ENCODE measurements at regions not wholly inside any gene's neighbourhood (a gene's known extent, or its start where the extent isn't known, plus 50 kb on each side); places are given as distances from the start of the nearest gene placed in this dataset.

- TF ChIP-seq MAZ (CRISPR knock-in tag; conservative IDR thresholded peaks at IDR 0.05 in 1 of 2, IDR thresholded peaks at IDR 0.05 in 1 of 2) (no peak), GABPA (tag; conservative IDR thresholded peaks at IDR 0.05; ENCODE audit: low read depth) (no peak), SIN3B (IDR thresholded peaks at IDR 0.05; ENCODE audit: low read depth) (no peak), SPI1 (IDR thresholded peaks at IDR 0.05; ENCODE audit: borderline replicate concordance, low read depth, low read length) (no peak), ADNP (tag; IDR thresholded peaks at IDR 0.05) (no peak), MTA3 (IDR thresholded peaks at IDR 0.05; ENCODE audit: borderline replicate concordance) (no peak), HNRNPLL (IDR thresholded peaks at IDR 0.05; ENCODE audit: low read depth, low read length, poor library complexity, severe bottlenecking) (no peak), KLF13 (tag; IDR thresholded peaks at IDR 0.05; ENCODE audit: borderline replicate concordance, low read depth) (no peak), ZNF253 (CRISPR knock-in tag; conservative IDR thresholded peaks at IDR 0.05) (no peak), CBX2 (IDR thresholded peaks at IDR 0.05; ENCODE audit: insufficient read depth, low read length, poor library complexity, severe bottlenecking) (no peak), E2F1 (CRISPR knock-in tag; IDR thresholded peaks at IDR 0.05) (no peak), EP300 (IDR thresholded peaks at IDR 0.05; ENCODE audit: low read length) (no peak), ZFP91 (CRISPR knock-in tag; IDR thresholded peaks at IDR 0.05) (no peak)
These were observed 315.7 kb upstream of the C11orf87 start for GRCh38 chr11:109106151-109106906.
